Stimulated activated memory B cell treated with anti-CD40 and anti-IgM and Interleukin-4, amounts not matched to agents 10 μg/mL and 1 μg/mL and 100 μg/mL, for 72 hours (primary cell): ENCODE measurements at regions not wholly inside any gene's neighbourhood (a gene's known extent, or its start where the extent isn't known, plus 50 kb on each side); places are given as distances from the start of the nearest gene placed in this dataset.

ENCODE experiments used
- ATAC-seq: fragments of 150-1000 bp; cut with Tn5 transposase; 2 replicates; pipeline ENCODE4 v1.10.0; 2021
- H3K27ac Mint-ChIP-seq: one replicate; pipeline ENCODE4 v1.8.0; 2022; ENCODE audit warnings: mild to moderate bottlenecking, mixed read lengths
- H3K27me3 Mint-ChIP-seq: one replicate; pipeline ENCODE4 v1.8.0; 2022; ENCODE audit warnings: mixed read lengths
- H3K36me3 Mint-ChIP-seq: one replicate; pipeline ENCODE4 v1.8.0; 2022; ENCODE audit warnings: mixed read lengths
- H3K4me1 Mint-ChIP-seq: one replicate; pipeline ENCODE4 v1.8.0; 2022; ENCODE audit warnings: mixed read lengths
- H3K4me3 Mint-ChIP-seq: one replicate; pipeline ENCODE4 v1.8.0; 2022; ENCODE audit warnings: mild to moderate bottlenecking, moderate library complexity, mixed read lengths
- H3K9me3 Mint-ChIP-seq: one replicate; pipeline ENCODE4 v1.8.0; 2022; ENCODE audit warnings: mixed read lengths

- Mint-ChIP-seq H3K9me3 (peaks cover 10% of the 10 kb centered on the region), H3K27ac (no peak overlapping the region), H3K4me3 (no peak overlapping the region), H3K27me3 (no peaks in the 10 kb centered on the region), H3K36me3 (no peaks in the 10 kb centered on the region), H3K4me1 (no peaks in the 10 kb centered on the region)
- ATAC-seq, result no peak
Measured at GRCh38 chr1:238006779-238007178, 116.1 kb upstream of the ZP4 start.

GRCh38 chr1:238005116-238005515, 114.4 kb upstream of the ZP4 start:
- H3K36me3 Mint-ChIP-seq, result no peaks in the 10 kb centered on the region
- no peak overlapping the region for H3K27ac Mint-ChIP-seq
- ATAC-seq, result no peak
- peaks cover 10% of the 10 kb centered on the region for H3K9me3 Mint-ChIP-seq
- H3K4me1 Mint-ChIP-seq, result no peaks in the 10 kb centered on the region
- no peak overlapping the region for H3K4me3 Mint-ChIP-seq
- no peaks in the 10 kb centered on the region for H3K27me3 Mint-ChIP-seq

GRCh38 chr1:238001818-238002217, 111.1 kb upstream of the ZP4 start:
- H3K36me3 Mint-ChIP-seq, result no peaks in the 10 kb centered on the region
- no peak overlapping the region for H3K27ac Mint-ChIP-seq
- peaks cover 7% of the 10 kb centered on the region for H3K9me3 Mint-ChIP-seq
- no peak for ATAC-seq
- H3K4me3 Mint-ChIP-seq, result no peak overlapping the region
- no peaks in the 10 kb centered on the region for H3K27me3 Mint-ChIP-seq
- H3K4me1 Mint-ChIP-seq, result no peaks in the 10 kb centered on the region

GRCh38 chr1:237999426-238000052, 108.8 kb upstream of the ZP4 start:
- Mint-ChIP-seq H3K27ac (no peak overlapping the region), H3K9me3 (peaks cover 7% of the 10 kb centered on the region), H3K4me1 (no peaks in the 10 kb centered on the region), H3K4me3 (no peak overlapping the region), H3K27me3 (no peaks in the 10 kb centered on the region), H3K36me3 (no peaks in the 10 kb centered on the region)
- ATAC-seq, result no peak

- H3K4me1 Mint-ChIP-seq, result no peaks in the 10 kb centered on the region
- H3K27me3 Mint-ChIP-seq, result no peaks in the 10 kb centered on the region
- peaks cover 7% of the 10 kb centered on the region for H3K9me3 Mint-ChIP-seq
- H3K4me3 Mint-ChIP-seq, result no peak overlapping the region
- no peaks in the 10 kb centered on the region for H3K36me3 Mint-ChIP-seq
- ATAC-seq, result no peak
- no peak overlapping the region for H3K27ac Mint-ChIP-seq
Measured at GRCh38 chr1:237998581-237998980, 107.9 kb upstream of the ZP4 start.

GRCh38 chr1:237983496-237983895, 92.8 kb upstream of the ZP4 start:
- no peak overlapping the region for H3K27ac Mint-ChIP-seq
- no peak overlapping the region for H3K4me3 Mint-ChIP-seq
- H3K9me3 Mint-ChIP-seq, result no peaks in the 10 kb centered on the region

GRCh38 chr1:237981223-237981622, 90.5 kb upstream of the ZP4 start:
- Mint-ChIP-seq H3K27ac (no peak overlapping the region), H3K9me3 (no peaks in the 10 kb centered on the region), H3K27me3 (no peaks in the 10 kb centered on the region), H3K36me3 (no peaks in the 10 kb centered on the region), H3K4me3 (no peak overlapping the region), H3K4me1 (no peaks in the 10 kb centered on the region)
- no peak for ATAC-seq

More at GRCh38 chr1:237983496-237983895, 92.8 kb upstream of the ZP4 start:
- no peaks in the 10 kb centered on the region for H3K36me3 Mint-ChIP-seq
- no peaks in the 10 kb centered on the region for H3K27me3 Mint-ChIP-seq
- H3K4me1 Mint-ChIP-seq, result no peaks in the 10 kb centered on the region
- no peak for ATAC-seq

GRCh38 chr1:237976331-237976730, 85.6 kb upstream of the ZP4 start:
- no peak overlapping the region for H3K4me3 Mint-ChIP-seq
- H3K4me1 Mint-ChIP-seq, result no peaks in the 10 kb centered on the region
- peaks cover 2% of the 10 kb centered on the region for H3K9me3 Mint-ChIP-seq
- no peak overlapping the region for H3K27ac Mint-ChIP-seq
- no peak for ATAC-seq
- H3K36me3 Mint-ChIP-seq, result no peaks in the 10 kb centered on the region
- no peaks in the 10 kb centered on the region for H3K27me3 Mint-ChIP-seq

GRCh38 chr1:237975903-237976302, 85.2 kb upstream of the ZP4 start:
- no peak for ATAC-seq
- no peaks in the 10 kb centered on the region for H3K27me3 Mint-ChIP-seq
- H3K4me1 Mint-ChIP-seq, result no peaks in the 10 kb centered on the region
- no peak overlapping the region for H3K27ac Mint-ChIP-seq
- H3K9me3 Mint-ChIP-seq, result peaks cover 2% of the 10 kb centered on the region
- no peak overlapping the region for H3K4me3 Mint-ChIP-seq
- H3K36me3 Mint-ChIP-seq, result no peaks in the 10 kb centered on the region

- Mint-ChIP-seq H3K36me3 (no peaks in the 10 kb centered on the region), H3K27me3 (no peaks in the 10 kb centered on the region), H3K9me3 (peaks cover 2% of the 10 kb centered on the region), H3K4me1 (no peaks in the 10 kb centered on the region), H3K4me3 (no peak overlapping the region), H3K27ac (no peak overlapping the region)
- no peak for ATAC-seq
Measured at GRCh38 chr1:237975376-237975775, 84.7 kb upstream of the ZP4 start.

GRCh38 chr1:237972186-237972585, 81.5 kb upstream of the ZP4 start:
- Mint-ChIP-seq H3K36me3 (no peaks in the 10 kb centered on the region), H3K4me3 (no peak overlapping the region), H3K9me3 (peaks cover 2% of the 10 kb centered on the region), H3K4me1 (no peaks in the 10 kb centered on the region), H3K27ac (no peak overlapping the region), H3K27me3 (no peaks in the 10 kb centered on the region)
- no peak for ATAC-seq

- no peaks in the 10 kb centered on the region for H3K36me3 Mint-ChIP-seq
- no peaks in the 10 kb centered on the region for H3K27me3 Mint-ChIP-seq
- no peak overlapping the region for H3K4me3 Mint-ChIP-seq
- no peaks in the 10 kb centered on the region for H3K9me3 Mint-ChIP-seq
- no peaks in the 10 kb centered on the region for H3K4me1 Mint-ChIP-seq
- H3K27ac Mint-ChIP-seq, result no peak overlapping the region
- ATAC-seq, result no peak
Measured at GRCh38 chr1:237962985-237963384, 72.3 kb upstream of the ZP4 start.

GRCh38 chr1:237961754-237962153, 71.0 kb upstream of the ZP4 start:
- no peak overlapping the region for H3K27ac Mint-ChIP-seq
- no peaks in the 10 kb centered on the region for H3K36me3 Mint-ChIP-seq
- no peak overlapping the region for H3K4me3 Mint-ChIP-seq
- no peaks in the 10 kb centered on the region for H3K4me1 Mint-ChIP-seq
- no peaks in the 10 kb centered on the region for H3K9me3 Mint-ChIP-seq
- no peak for ATAC-seq
- H3K27me3 Mint-ChIP-seq, result no peaks in the 10 kb centered on the region

GRCh38 chr1:237959838-237960237, 69.1 kb upstream of the ZP4 start:
- ATAC-seq, result no peak
- H3K27ac Mint-ChIP-seq, result no peak overlapping the region
- no peaks in the 10 kb centered on the region for H3K9me3 Mint-ChIP-seq
- no peak overlapping the region for H3K4me3 Mint-ChIP-seq
- no peaks in the 10 kb centered on the region for H3K36me3 Mint-ChIP-seq
- H3K27me3 Mint-ChIP-seq, result no peaks in the 10 kb centered on the region
- H3K4me1 Mint-ChIP-seq, result no peaks in the 10 kb centered on the region

GRCh38 chr1:237953238-237953637, 62.5 kb upstream of the ZP4 start:
- Mint-ChIP-seq H3K4me3 (no peak overlapping the region), H3K4me1 (no peaks in the 10 kb centered on the region), H3K27ac (no peak overlapping the region), H3K9me3 (no peaks in the 10 kb centered on the region), H3K27me3 (no peaks in the 10 kb centered on the region), H3K36me3 (no peaks in the 10 kb centered on the region)
- ATAC-seq, result no peak
